HG03064 (cell line): ENCODE measurements at regions not wholly inside any gene's neighbourhood (a gene's known extent, or its start where the extent isn't known, plus 50 kb on each side); places are given as distances from the start of the nearest gene placed in this dataset.

Experiments
- ATAC-seq: cut with Tn5 transposase; IDR thresholded peaks from one replicate; pipeline ENCODE4 v1.9.1; 2021; ENCODE audit warnings: low read depth; ENCODE audit not compliant: unreplicated experiment

GRCh38 chr16:17829811-17830210, 359.1 kb upstream of the XYLT1 start:
- ATAC-seq: no peak

- ATAC-seq: no peak
Measured at GRCh38 chr16:17828012-17828411, 357.3 kb upstream of the XYLT1 start.

GRCh38 chr16:17827313-17827712, 356.6 kb upstream of the XYLT1 start:
- ATAC-seq: no peak

- ATAC-seq: no peak
Measured at GRCh38 chr16:17817943-17818342, 347.2 kb upstream of the XYLT1 start.

- no peak for ATAC-seq
Measured at GRCh38 chr16:17817260-17817659, 346.5 kb upstream of the XYLT1 start.

- no peak for ATAC-seq
Measured at GRCh38 chr16:17812771-17813170, 342.0 kb upstream of the XYLT1 start.

DNA sequence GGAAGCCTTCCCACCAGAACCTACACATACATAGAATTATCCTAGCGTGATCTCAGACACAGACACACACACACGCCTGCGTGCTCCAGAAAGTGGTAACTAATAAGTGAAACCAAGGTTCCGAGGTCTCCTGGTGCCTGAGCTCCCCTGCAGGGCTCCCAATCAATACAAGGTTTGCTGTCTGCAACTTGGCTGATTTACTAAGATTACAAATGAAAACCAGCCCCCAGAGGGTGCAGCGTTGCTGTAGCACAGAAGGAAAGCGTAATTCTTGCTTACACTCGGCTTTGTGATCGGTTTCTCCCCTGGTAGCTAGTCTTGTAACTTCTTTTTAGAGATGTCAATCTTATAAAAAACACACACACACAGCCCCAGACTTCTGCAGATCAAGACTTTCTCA, 334.1 kb upstream of the XYLT1 start:
- ATAC-seq: no peak

- ATAC-seq: no peak
Measured at GRCh38 chr16:17803625-17804410, 333.1 kb upstream of the XYLT1 start.

DNA sequence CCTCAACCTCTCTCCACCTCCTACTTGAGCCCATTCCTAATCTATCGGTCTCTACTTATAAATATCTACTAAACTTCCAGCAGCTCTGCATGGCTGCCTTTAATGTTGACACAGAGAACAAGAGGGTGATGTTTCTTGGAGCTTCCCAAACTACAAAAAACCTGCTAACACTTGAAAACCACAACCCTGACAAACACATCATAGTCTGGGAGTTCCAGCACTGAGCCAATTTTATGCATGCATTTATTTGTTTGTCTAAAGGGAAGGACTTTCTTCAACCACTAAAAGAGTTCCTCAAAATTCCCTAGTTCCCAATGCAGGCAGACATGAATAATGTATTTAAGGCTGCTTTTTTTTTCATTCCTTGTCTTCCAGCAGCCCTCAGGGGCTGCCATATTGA, 331.8 kb upstream of the XYLT1 start:
- no peak for ATAC-seq

GRCh38 chr16:17801068-17801467, 330.3 kb upstream of the XYLT1 start:
- ATAC-seq: no peak

- no peak for ATAC-seq
Measured at GRCh38 chr16:17798716-17799115, 328.0 kb upstream of the XYLT1 start.

GRCh38 chr16:17793354-17793753, 322.6 kb upstream of the XYLT1 start:
- no peak for ATAC-seq

DNA sequence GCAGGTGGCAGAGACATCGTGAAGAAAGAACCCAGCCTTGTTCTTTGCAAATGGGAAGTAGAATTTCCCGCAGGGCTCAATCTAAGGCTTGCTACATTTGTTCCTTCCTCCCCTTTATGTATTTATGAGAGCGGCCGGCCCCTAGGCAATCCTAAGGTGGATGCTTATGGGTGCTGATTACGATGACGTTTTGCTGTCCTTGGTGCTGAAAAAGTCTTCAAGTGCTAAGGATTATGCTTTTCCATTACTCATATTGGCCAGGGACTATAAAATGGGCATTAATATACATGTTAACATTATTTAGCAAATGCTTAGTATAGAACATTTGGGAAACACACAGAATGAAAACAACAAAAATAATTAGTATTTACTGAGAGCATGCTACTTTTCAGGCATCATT, 313.3 kb upstream of the XYLT1 start:
- no peak for ATAC-seq

DNA sequence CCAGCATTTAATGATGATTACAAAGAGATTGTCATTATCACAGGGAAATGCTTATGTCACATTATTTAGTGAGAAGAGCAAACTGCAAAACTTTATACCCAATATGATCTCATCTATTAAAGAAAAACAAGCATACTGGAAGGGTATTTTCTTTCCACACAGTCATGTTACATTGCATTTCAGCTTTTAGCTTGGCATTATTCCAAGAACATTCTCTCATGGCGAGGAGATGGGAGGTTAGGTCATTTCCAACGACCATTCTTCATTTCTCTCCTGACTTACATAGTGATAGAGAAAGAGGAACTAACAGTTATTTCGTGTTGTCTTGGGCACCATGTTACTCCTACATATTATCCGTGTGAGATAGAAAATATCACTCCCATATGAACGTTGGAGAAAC, 309.4 kb upstream of the XYLT1 start:
- no peak for ATAC-seq

- no peak for ATAC-seq
Measured at GRCh38 chr16:17777408-17777863, 306.7 kb upstream of the XYLT1 start.

- ATAC-seq: no peak
Measured at GRCh38 chr16:17776888-17777287, 306.1 kb upstream of the XYLT1 start.

- no peak for ATAC-seq
Measured at GRCh38 chr16:17776465-17776864, 305.7 kb upstream of the XYLT1 start.

DNA sequence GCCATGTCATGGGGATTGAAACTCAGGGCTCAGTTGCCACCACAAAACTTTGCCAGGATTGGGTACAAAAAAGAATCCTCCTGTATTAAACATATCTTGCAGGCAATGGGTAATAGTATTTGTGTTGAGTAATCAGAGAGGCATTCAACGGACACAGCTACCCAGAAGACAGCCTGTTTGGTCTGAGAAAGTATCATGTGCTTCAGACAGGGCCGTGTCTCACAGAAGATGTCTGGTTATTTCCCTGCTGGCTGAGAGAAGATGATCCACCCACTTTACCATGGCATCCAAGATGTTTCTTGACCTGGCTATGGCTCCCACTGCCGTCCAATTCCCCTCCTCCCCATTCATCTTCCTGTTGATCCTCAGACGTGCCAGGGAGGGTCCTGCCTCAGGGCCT, 304.3 kb upstream of the XYLT1 start:
- no peak for ATAC-seq

GRCh38 chr16:17773698-17774101, 302.9 kb upstream of the XYLT1 start:
- ATAC-seq: no peak

- ATAC-seq: no peak
Measured at GRCh38 chr16:17770104-17770503, 299.3 kb upstream of the XYLT1 start.

GRCh38 chr16:17769065-17769464, 298.3 kb upstream of the XYLT1 start:
- ATAC-seq: no peak

DNA sequence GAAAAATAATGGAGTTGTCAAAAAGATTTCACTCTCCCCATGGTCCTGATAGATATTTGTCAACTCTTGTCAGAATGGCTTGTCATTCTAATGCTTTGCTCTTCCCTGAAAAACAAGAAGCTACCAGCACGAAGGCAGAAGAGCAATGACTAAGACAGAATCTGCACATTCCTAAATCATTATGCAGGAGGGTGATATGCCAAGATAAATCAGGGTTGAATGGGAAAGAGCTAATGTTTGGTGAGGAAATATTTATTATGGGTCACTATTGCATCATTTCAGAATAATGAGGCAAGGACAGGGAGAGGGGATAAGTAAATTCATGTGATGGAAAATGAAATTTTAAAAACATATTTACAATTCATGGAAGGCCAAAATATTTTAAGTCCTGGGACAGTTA, 297.5 kb upstream of the XYLT1 start:
- no peak for ATAC-seq

GRCh38 chr16:17766012-17766411, 295.3 kb upstream of the XYLT1 start:
- no peak for ATAC-seq
